ENCODE measurements at regions not wholly inside any gene's neighbourhood (a gene's known extent, or its start where the extent isn't known, plus 50 kb on each side); places are given as distances from the start of the nearest gene placed in this dataset.

DNA sequence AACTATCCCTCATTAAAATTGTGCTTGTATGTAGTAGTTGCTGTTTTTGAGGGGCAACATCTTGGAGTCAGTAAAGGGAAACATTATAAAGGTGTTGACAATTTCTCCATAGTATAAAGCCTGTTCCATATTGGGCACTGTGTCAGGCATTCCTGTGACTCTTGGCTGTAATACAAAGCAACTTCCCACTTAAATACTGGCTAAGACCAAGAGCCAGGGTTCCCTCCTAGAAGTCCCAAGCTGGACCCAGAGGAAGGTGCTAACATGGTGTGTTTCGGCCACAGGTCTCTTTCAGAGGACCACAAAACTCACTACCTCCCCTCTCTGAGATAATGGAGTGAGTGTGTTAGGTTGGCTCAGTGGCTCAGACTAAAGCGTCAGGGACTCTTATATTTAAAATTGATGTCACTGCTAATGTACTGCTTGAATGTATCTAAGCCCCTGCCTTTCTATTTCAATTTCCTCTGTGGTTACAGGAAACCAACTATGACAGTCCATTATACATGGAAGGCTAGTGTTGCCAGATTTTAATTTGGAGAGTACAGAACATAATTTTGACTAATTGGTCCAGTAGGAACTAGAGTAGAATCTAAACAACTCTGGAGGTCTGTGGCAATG is 74.7 kb upstream of the RGL1 start:
- no peak for TF ChIP-seq EZH2 (IDR thresholded peaks at IDR 0.05; ENCODE audit: borderline replicate concordance, low read length)
- TF ChIP-seq, protein P1, sequence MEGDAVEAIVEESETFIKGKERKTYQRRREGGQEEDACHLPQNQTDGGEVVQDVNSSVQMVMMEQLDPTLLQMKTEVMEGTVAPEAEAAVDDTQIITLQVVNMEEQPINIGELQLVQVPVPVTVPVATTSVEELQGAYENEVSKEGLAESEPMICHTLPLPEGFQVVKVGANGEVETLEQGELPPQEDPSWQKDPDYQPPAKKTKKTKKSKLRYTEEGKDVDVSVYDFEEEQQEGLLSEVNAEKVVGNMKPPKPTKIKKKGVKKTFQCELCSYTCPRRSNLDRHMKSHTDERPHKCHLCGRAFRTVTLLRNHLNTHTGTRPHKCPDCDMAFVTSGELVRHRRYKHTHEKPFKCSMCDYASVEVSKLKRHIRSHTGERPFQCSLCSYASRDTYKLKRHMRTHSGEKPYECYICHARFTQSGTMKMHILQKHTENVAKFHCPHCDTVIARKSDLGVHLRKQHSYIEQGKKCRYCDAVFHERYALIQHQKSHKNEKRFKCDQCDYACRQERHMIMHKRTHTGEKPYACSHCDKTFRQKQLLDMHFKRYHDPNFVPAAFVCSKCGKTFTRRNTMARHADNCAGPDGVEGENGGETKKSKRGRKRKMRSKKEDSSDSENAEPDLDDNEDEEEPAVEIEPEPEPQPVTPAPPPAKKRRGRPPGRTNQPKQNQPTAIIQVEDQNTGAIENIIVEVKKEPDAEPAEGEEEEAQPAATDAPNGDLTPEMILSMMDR (conservative IDR thresholded peaks at IDR 0.05 in 1 of 2, IDR thresholded peaks at IDR 0.05 in 1 of 2; ENCODE audit: extremely low read depth in 1 of 2, insufficient read depth in 1 of 2, low read depth in 1 of 2, low read length in 2 of 2) = no peak
